MG63 (cell line): ENCODE measurements at regions not wholly inside any gene's neighbourhood (a gene's known extent, or its start where the extent isn't known, plus 50 kb on each side); places are given as distances from the start of the nearest gene placed in this dataset.
A peak's percentile ranks its signal among the peaks of the same experiment; 100 is the strongest.
"Not testable (repeated sequence)": the region's sequence is repeated elsewhere in the genome, so short reads cannot be mapped to it uniquely, and the experiment has no call there.

ENCODE experiments used
- DNase-seq: peaks from one replicate; pipeline ENCODE4 v3.0.0-alpha.2; 2020
- H3K27me3 ChIP-seq: fragments of 250-450 bp; sonication (Bioruptor Pico); 2 replicates; pipeline ENCODE4 v1.5.1; 2020; ENCODE audit warnings: mild to moderate bottlenecking, moderate library complexity
- H3K36me3 ChIP-seq: fragments of 250-450 bp; sonication (Bioruptor Pico); 2 replicates; pipeline ENCODE4 v1.5.1; 2020; ENCODE audit warnings: mild to moderate bottlenecking, moderate library complexity
- H3K4me3 ChIP-seq: fragments of 250-450 bp; sonication (Bioruptor Pico); 2 replicates; pipeline ENCODE4 v1.5.1; 2020; ENCODE audit warnings: mild to moderate bottlenecking, moderate library complexity
- H3K9me3 ChIP-seq: fragments of 250-450 bp; sonication (Bioruptor Pico); 2 replicates; pipeline ENCODE4 v1.5.1; 2020; ENCODE audit warnings: mild to moderate bottlenecking, moderate library complexity

DNA sequence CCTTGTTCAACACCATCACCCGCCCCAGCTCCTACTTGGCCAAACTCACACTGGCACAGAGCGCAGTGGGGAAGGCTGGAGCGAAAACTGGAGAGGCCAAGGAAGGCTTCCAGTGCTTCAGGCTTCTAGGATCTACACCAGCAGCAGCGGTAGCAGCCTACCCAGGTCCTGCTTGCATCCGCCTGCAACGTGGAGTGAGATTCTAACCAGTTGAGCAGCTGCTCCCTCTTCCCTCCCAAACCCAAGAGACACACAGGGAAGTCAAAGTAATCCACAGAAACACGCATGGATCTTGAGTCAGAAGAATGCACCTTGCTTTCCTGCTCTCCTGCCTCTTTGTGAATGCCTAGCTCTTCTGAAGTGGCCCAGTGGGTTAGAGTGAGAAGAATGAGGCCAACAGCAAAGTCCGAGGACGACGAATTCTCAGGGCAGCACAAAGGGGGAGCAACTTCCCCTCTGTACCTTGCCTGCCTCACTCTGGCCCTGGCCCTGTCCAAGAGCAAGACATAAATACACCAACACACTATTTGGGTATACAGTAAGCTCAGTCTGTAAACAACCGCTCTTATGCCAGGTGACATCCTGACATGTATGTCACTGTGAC is 95.9 kb upstream of the FOXQ1 start:
- Histone ChIP-seq H3K9me3 (no peaks in the 10 kb centered on the region), H3K36me3 (no peaks in the 10 kb centered on the region), H3K27me3 (no peaks in the 10 kb centered on the region), H3K4me3 (no peak overlapping the region)
- DNase-seq = no peak

- no peak for DNase-seq
- Histone ChIP-seq H3K36me3 (no peaks in the 10 kb centered on the region), H3K4me3 (no peak overlapping the region), H3K27me3 (no peaks in the 10 kb centered on the region), H3K9me3 (no peaks in the 10 kb centered on the region)
Measured at GRCh38 chr6:1215023-1215422, 96.9 kb upstream of the FOXQ1 start.

DNA sequence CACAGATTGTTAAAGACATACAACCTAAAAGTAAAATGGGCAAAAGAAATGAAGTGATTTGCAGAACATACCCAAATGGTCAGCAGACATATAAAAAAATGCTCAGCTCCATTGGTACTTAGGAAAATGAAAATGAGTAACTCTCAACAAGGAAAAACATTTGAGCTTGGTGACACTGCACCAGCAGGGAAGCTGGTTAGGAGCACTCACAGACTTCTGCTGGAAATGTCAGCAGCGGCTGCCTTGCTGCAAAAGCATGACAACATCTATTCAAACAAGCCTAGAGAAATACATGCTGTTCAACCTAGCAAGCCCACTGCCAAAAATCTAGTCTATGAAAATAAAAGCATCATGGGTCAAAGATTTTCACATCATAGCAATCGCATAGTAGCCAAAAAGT is 99.0 kb upstream of the FOXQ1 start:
- H3K36me3 ChIP-seq = no peaks in the 10 kb centered on the region
- H3K9me3 ChIP-seq = no peaks in the 10 kb centered on the region

GRCh38 chr6:1212138-1212537 is 99.8 kb upstream of the FOXQ1 start:
- H3K27me3 ChIP-seq, H3K36me3 ChIP-seq, H3K9me3 ChIP-seq, H3K4me3 ChIP-seq, DNase-seq: not testable (repeated sequence)

More for the DNA sequence above, 99.0 kb upstream of the FOXQ1 start:
- no peak for DNase-seq
- Histone ChIP-seq H3K27me3 (no peaks in the 10 kb centered on the region), H3K4me3 (no peak overlapping the region)

GRCh38 chr6:1210631-1211030 is 101.3 kb upstream of the FOXQ1 start:
- not testable (repeated sequence) for H3K9me3 ChIP-seq, H3K36me3 ChIP-seq, H3K27me3 ChIP-seq, DNase-seq, H3K4me3 ChIP-seq

GRCh38 chr6:1208876-1209275 is 103.0 kb upstream of the FOXQ1 start:
- Histone ChIP-seq H3K9me3 (no peaks in the 10 kb centered on the region), H3K4me3 (no peak overlapping the region), H3K27me3 (no peaks in the 10 kb centered on the region), H3K36me3 (no peaks in the 10 kb centered on the region)
- no peak for DNase-seq

DNA sequence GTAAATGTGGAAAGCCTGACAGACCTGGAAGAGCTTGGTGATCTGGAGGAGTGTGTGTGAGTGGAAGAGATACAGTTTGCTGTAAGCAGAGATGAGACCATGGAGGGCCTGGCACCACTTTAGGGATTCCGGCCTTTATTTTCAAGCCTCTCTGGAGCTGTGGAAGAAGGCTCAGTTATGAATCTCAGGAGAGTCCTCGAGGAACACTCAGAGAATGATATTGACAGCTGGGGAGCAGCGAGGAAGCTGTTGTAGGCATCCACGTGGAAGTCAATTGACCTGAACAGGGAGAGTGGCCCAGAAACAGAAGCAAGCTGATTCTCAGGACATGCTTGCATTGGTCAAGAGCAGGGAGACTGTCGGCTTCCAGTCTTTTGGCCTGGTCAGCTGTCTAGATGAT is 108.4 kb upstream of the FOXQ1 start:
- DNase-seq = no peak
- H3K27me3 ChIP-seq = no peaks in the 10 kb centered on the region
- no peaks in the 10 kb centered on the region for H3K9me3 ChIP-seq
- no peak overlapping the region for H3K4me3 ChIP-seq
- H3K36me3 ChIP-seq = no peaks in the 10 kb centered on the region

DNA sequence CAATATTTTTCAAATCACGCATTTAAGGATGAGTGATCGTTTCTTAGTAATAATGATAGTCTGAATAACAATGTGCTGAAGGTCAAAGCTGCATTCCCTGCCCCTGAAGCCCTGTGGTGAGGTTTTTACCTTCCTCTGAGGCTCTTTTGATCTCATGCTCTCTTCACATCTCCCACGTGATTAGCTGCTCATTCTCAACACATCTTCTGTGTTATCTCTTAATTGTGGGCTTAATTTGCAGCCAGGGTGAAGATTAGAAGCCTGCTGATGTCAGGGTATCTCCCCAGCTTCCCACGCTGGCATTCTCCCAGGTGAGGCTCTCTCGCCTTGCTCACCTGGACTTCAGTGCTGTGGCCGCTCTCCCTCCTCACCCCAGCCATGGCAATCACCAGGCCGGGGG is 109.7 kb upstream of the FOXQ1 start:
- no peaks in the 10 kb centered on the region for H3K9me3 ChIP-seq
- H3K27me3 ChIP-seq = no peaks in the 10 kb centered on the region
- no peaks in the 10 kb centered on the region for H3K36me3 ChIP-seq
- no peak for DNase-seq
- H3K4me3 ChIP-seq = no peak overlapping the region

GRCh38 chr6:1201547-1202200 is 110.2 kb upstream of the FOXQ1 start:
- Histone ChIP-seq H3K4me3 (no peak overlapping the region), H3K9me3 (no peaks in the 10 kb centered on the region), H3K27me3 (no peaks in the 10 kb centered on the region), H3K36me3 (no peaks in the 10 kb centered on the region)
- no peak for DNase-seq

DNA sequence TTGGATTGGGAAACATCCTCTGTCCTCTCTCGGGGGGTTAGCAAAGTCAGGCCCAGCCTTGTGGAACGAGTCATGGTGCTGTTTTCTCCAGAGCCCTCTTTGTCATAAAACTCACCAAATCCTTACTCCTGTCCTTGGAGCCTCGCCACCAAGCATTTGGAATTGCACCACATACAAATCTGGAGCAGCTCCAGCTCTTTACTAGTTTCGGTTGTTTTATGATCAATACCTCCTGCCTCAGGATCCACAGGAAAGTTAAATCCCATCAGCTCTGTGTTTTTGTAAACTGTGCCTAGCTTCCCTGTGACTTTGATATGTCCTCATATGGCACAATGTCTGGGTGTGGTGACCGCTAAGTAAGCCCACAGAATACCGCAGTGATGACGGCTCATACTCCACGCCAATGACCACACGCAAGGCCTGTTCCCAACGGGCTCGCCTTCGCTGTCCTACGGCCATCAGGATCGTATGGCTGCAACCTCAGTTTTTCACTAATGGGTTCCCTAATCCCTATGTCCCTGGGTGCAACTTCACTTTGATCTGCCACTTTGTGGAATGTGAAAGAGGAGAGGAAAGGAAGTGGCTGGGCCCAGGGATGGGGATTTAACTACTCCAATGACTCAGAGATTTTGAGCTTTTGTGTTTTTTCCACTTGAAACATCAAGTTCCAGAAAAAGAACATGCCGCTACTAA is 111.3 kb upstream of the FOXQ1 start:
- Histone ChIP-seq H3K4me3 (no peak overlapping the region), H3K27me3 (no peaks in the 10 kb centered on the region), H3K9me3 (no peaks in the 10 kb centered on the region), H3K36me3 (no peaks in the 10 kb centered on the region)
- peak; percentile 81 for DNase-seq

- no peak overlapping the region for H3K4me3 ChIP-seq
- H3K9me3 ChIP-seq = no peaks in the 10 kb centered on the region
- DNase-seq = no peak
- no peaks in the 10 kb centered on the region for H3K36me3 ChIP-seq
- H3K27me3 ChIP-seq = no peaks in the 10 kb centered on the region
Measured at GRCh38 chr6:1200081-1200408, 111.9 kb upstream of the FOXQ1 start.

GRCh38 chr6:1197309-1197708 is 114.6 kb upstream of the FOXQ1 start:
- Histone ChIP-seq H3K4me3 (no peak overlapping the region), H3K9me3 (no peaks in the 10 kb centered on the region), H3K27me3 (no peaks in the 10 kb centered on the region), H3K36me3 (no peaks in the 10 kb centered on the region)
- no peak for DNase-seq

GRCh38 chr6:1191141-1191630 is 120.7 kb upstream of the FOXQ1 start:
- Histone ChIP-seq H3K36me3 (no peaks in the 10 kb centered on the region), H3K9me3 (no peaks in the 10 kb centered on the region), H3K4me3 (no peak overlapping the region), H3K27me3 (no peaks in the 10 kb centered on the region)
- no peak for DNase-seq

GRCh38 chr6:1190366-1190765 is 121.5 kb upstream of the FOXQ1 start:
- Histone ChIP-seq H3K27me3 (no peaks in the 10 kb centered on the region), H3K9me3 (no peaks in the 10 kb centered on the region), H3K36me3 (no peaks in the 10 kb centered on the region), H3K4me3 (no peak overlapping the region)
- peak; percentile 87 for DNase-seq

DNA sequence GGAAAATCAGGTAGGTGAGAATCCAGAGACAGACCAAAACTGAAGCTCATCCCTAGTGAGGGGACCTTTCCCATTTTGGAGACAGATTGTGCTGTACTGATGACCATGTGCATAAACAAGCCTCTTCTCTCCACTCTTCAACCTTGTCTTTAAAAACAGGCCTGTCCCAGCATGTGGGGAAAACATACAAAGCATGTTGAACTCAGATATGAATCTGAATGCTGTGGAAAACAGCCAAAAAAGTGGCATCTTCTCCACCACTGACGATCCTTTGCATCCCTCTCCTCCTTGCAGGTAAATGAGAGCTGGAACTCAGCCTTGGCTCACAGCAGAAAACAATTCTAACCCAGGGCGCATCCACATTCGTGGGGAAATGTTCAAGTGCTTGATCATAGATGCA is 123.7 kb upstream of the FOXQ1 start:
- no peak for DNase-seq
- Histone ChIP-seq H3K4me3 (no peak overlapping the region), H3K9me3 (no peaks in the 10 kb centered on the region), H3K36me3 (no peaks in the 10 kb centered on the region), H3K27me3 (no peaks in the 10 kb centered on the region)

GRCh38 chr6:1187293-1188131 is 124.4 kb upstream of the FOXQ1 start:
- no peaks in the 10 kb centered on the region for H3K27me3 ChIP-seq
- H3K36me3 ChIP-seq = no peaks in the 10 kb centered on the region
- H3K4me3 ChIP-seq = no peak overlapping the region
- no peak for DNase-seq
- H3K9me3 ChIP-seq = no peaks in the 10 kb centered on the region

DNA sequence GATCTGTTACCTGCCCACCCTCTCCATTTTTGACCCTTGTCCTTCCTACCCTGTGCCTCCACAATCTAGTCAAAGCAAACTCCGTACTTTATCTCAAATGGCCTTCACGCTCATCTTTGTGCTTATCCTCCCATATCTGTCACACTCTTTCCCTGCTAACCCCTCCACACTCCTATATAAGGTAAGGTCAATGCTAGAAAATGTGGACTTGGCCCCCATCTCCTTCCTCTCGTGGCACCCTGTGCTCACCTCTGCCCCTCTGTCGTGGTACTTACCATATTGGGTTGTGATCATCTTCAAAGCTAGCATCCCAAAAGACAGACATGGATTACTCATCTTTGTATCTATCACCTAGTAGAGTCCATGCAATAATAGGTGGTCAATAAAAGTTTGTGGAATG is 127.6 kb upstream of the FOXQ1 start:
- Histone ChIP-seq H3K4me3 (no peak overlapping the region), H3K36me3 (no peaks in the 10 kb centered on the region), H3K27me3 (no peaks in the 10 kb centered on the region), H3K9me3 (no peaks in the 10 kb centered on the region)
- DNase-seq = no peak
